Choroid plexus epithelial cell (primary cell): ENCODE measurements at regions not wholly inside any gene's neighbourhood (a gene's known extent, or its start where the extent isn't known, plus 50 kb on each side); places are given as distances from the start of the nearest gene placed in this dataset.

ENCODE experiments used
- DNase-seq: peaks from one replicate; pipeline ENCODE4 v3.0.0-alpha.2; 2010; ENCODE audit warnings: low read depth
- H3K4me3 ChIP-seq: 2 replicates; pipeline ENCODE4 v1.5.1; 2011; ENCODE audit warnings: low read depth, mild to moderate bottlenecking, control low read depth, low read length, moderate library complexity
- CTCF ChIP-seq: conservative IDR thresholded peaks from 2 replicates; pipeline ENCODE4 v1.5.1; 2011; ENCODE audit warnings: low read depth, mild to moderate bottlenecking, control low read depth, inconsistent platforms, low read length, moderate library complexity

- no peak for TF ChIP-seq CTCF
- H3K4me3 ChIP-seq = no peak overlapping the region
- DNase-seq = no peak
Measured at GRCh38 chr5:135105105-135105484, 71.1 kb upstream of the PITX1 start.

GRCh38 chr5:135103575-135103853 lies 69.5 kb upstream of the PITX1 start:
- DNase-seq = no peak
- no peak overlapping the region for H3K4me3 ChIP-seq
- no peak for TF ChIP-seq CTCF

GRCh38 chr5:135102716-135103574 lies 68.9 kb upstream of the PITX1 start:
- H3K4me3 ChIP-seq = no peak overlapping the region
- TF ChIP-seq CTCF = no peak
- DNase-seq = no peak

- no peak overlapping the region for H3K4me3 ChIP-seq
- DNase-seq = no peak
- TF ChIP-seq CTCF = no peak
Measured at GRCh38 chr5:135100431-135100830, 66.4 kb upstream of the PITX1 start.

GRCh38 chr5:135100011-135100410 lies 66.0 kb upstream of the PITX1 start:
- no peak for DNase-seq
- TF ChIP-seq CTCF = no peak

GRCh38 chr5:135097390-135097789 lies 63.4 kb upstream of the PITX1 start:
- TF ChIP-seq CTCF = no peak
- no peak overlapping the region for H3K4me3 ChIP-seq
- DNase-seq = no peak

More at GRCh38 chr5:135100011-135100410, 66.0 kb upstream of the PITX1 start:
- no peak overlapping the region for H3K4me3 ChIP-seq

GRCh38 chr5:135095871-135096270 lies 61.8 kb upstream of the PITX1 start:
- no peak for DNase-seq
- no peak overlapping the region for H3K4me3 ChIP-seq
- no peak for TF ChIP-seq CTCF
